ENCODE measurements at regions not wholly inside any gene's neighbourhood (a gene's known extent, or its start where the extent isn't known, plus 50 kb on each side); places are given as distances from the start of the nearest gene placed in this dataset.

GRCh38 chr6:165858586-165858985, 195.5 kb upstream of the PDE10A start:
- TF ChIP-seq CEBPB (IDR thresholded peaks at IDR 0.05; ENCODE audit: low read depth, low read length) (no peak), RAD21 (IDR thresholded peaks at IDR 0.05; ENCODE audit: low read length) (peak; percentile 17; the same call in 1 of the 2 replicates)
